ENCODE measurements at regions not wholly inside any gene's neighbourhood (a gene's known extent, or its start where the extent isn't known, plus 50 kb on each side); places are given as distances from the start of the nearest gene placed in this dataset.

GRCh38 chr2:18797133-18797845 is 207.9 kb upstream of the NT5C1B start:
- TF ChIP-seq POLR2A (IDR thresholded peaks at IDR 0.05): no peak
- TF ChIP-seq CTCF (IDR thresholded peaks at IDR 0.05): no peak

Data from esophagus squamous epithelium (tissue), 4 donors.